Cardiac muscle cell (in vitro differentiated cells and primary cell): ENCODE measurements at regions not wholly inside any gene's neighbourhood (a gene's known extent, or its start where the extent isn't known, plus 50 kb on each side); places are given as distances from the start of the nearest gene placed in this dataset.
"Not testable (repeated sequence)": the region's sequence is repeated elsewhere in the genome, so short reads cannot be mapped to it uniquely, and the experiment has no call there.

Source experiments
- DNase-seq, 2 donors: peaks; one replicate each; pipeline versions ENCODE4 v3.0.0 to v3.0.0-alpha.2; 2010 to 2017; ENCODE audit warnings: low read depth in 1 of 2, low spot score in 1 of 2
- H3K27ac ChIP-seq: fragments of 200-600 bp; sonication (generic); 2 replicates; pipeline ENCODE4 v1.5.1; 2016
- H3K27me3 ChIP-seq: fragments of 200-600 bp; sonication (generic); 2 replicates; pipeline ENCODE4 v1.6.0; 2016; ENCODE audit warnings: control low read depth
- H3K36me3 ChIP-seq: fragments of 200-600 bp; sonication (generic); 2 replicates; pipeline ENCODE4 v1.5.1; 2016; ENCODE audit warnings: control low read depth
- H3K4me1 ChIP-seq: fragments of 200-600 bp; sonication (generic); 2 replicates; pipeline ENCODE4 v1.8.1; 2017; ENCODE audit warnings: low read depth, mild to moderate bottlenecking, mixed run types
- H3K4me3 ChIP-seq: fragments of 200-600 bp; sonication (generic); 2 replicates; pipeline ENCODE4 v1.5.1; 2016; ENCODE audit warnings: mild to moderate bottlenecking
- H3K9me3 ChIP-seq: fragments of 200-600 bp; sonication (generic); 2 replicates; pipeline ENCODE4 v1.5.1; 2017; ENCODE audit warnings: low read depth, mild to moderate bottlenecking, control low read depth
- TF ChIP-seq, protein P1 (sequence below): IDR thresholded peaks from 2 replicates; pipeline ENCODE4 v1.5.1; 2012; ENCODE audit warnings: low read depth, mild to moderate bottlenecking, low read length

DNA sequence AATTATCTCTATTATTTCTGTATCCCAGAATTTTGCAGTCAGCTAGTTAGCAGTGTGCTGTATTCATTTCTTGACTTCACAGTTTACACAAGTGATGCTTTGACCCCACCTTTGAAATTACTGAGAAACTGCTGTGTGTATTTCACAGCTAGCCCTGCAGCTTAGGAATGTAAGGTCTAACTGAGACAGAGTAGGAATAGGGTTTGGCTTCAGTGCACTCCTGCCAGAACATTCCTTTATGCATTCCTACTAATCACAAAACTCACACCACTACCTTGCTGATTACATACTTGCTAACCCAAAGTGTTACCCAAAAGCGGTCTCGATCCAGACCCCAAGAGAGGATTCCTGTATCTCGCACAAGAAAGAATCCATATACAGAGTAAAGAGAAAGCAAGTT is 551.8 kb downstream of the CDH9 start:
- Histone ChIP-seq H3K4me1 (no peaks in the 10 kb centered on the region), H3K4me3 (no peak overlapping the region), H3K27me3 (no peaks in the 10 kb centered on the region), H3K27ac (no peak overlapping the region), H3K36me3 (no peaks in the 10 kb centered on the region), H3K9me3 (no peaks in the 10 kb centered on the region)
- DNase-seq, result no peak
- TF ChIP-seq, protein P1, sequence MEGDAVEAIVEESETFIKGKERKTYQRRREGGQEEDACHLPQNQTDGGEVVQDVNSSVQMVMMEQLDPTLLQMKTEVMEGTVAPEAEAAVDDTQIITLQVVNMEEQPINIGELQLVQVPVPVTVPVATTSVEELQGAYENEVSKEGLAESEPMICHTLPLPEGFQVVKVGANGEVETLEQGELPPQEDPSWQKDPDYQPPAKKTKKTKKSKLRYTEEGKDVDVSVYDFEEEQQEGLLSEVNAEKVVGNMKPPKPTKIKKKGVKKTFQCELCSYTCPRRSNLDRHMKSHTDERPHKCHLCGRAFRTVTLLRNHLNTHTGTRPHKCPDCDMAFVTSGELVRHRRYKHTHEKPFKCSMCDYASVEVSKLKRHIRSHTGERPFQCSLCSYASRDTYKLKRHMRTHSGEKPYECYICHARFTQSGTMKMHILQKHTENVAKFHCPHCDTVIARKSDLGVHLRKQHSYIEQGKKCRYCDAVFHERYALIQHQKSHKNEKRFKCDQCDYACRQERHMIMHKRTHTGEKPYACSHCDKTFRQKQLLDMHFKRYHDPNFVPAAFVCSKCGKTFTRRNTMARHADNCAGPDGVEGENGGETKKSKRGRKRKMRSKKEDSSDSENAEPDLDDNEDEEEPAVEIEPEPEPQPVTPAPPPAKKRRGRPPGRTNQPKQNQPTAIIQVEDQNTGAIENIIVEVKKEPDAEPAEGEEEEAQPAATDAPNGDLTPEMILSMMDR, result no peak

DNA sequence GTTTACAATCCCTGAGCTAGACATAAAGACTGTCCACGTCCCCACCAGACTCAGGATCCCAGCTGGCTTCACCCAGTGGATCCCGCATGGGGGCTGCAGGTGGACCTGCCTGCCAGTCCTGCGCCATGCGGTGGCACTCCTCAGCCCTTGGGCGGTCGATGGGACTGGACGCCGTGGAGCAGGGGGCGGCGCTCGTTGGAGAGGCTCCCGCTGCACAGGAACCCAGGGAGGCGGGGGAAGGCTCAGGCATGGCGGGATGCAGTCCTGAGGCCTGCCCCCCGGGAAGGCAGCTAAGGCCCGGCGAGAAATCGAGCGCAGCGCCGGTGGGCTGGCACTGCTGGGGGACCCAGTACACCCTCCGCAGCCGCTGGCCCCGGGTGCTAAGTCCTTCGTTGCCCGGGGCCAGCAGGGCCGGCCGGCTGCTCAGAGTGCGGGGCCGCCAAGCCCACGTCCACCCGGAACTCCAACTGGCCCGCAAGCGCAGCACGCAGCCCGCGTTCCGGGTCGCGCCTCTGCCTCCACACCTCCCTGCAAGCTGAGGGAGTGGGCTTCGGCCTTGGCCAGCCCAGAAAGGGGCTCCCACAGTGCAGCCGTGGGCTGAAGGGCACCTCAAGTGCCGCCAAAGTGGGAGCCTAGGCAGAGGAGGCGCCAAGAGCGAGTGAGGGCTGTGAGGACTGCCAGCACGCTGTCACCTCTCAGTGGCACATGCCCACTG is 553.1 kb downstream of the CDH9 start:
- H3K4me3 ChIP-seq, DNase-seq, H3K9me3 ChIP-seq, H3K4me1 ChIP-seq, H3K27ac ChIP-seq, H3K27me3 ChIP-seq, H3K36me3 ChIP-seq: not testable (repeated sequence)

GRCh38 chr5:26482810-26483375 is 555.5 kb downstream of the CDH9 start:
- Histone ChIP-seq H3K4me1 (no peaks in the 10 kb centered on the region), H3K36me3 (no peaks in the 10 kb centered on the region), H3K9me3 (no peaks in the 10 kb centered on the region), H3K4me3 (no peak overlapping the region), H3K27ac (no peak overlapping the region), H3K27me3 (no peaks in the 10 kb centered on the region)
- peak in 1 of 2 donors; percentile 55 for DNase-seq
- TF ChIP-seq, protein P1, result no peak

GRCh38 chr5:26482076-26482809 is 556.1 kb downstream of the CDH9 start:
- TF ChIP-seq, protein P1, result no peak
- no peak for DNase-seq
- H3K27me3 ChIP-seq, result no peaks in the 10 kb centered on the region

GRCh38 chr5:26470439-26470838 is 567.9 kb downstream of the CDH9 start:
- H3K9me3 ChIP-seq, result no peaks in the 10 kb centered on the region
- DNase-seq, result no peak
- no peak overlapping the region for H3K27ac ChIP-seq
- no peak overlapping the region for H3K4me3 ChIP-seq
- H3K4me1 ChIP-seq, result no peaks in the 10 kb centered on the region
- TF ChIP-seq, protein P1, result no peak
- no peaks in the 10 kb centered on the region for H3K27me3 ChIP-seq
- no peaks in the 10 kb centered on the region for H3K36me3 ChIP-seq

More at GRCh38 chr5:26482076-26482809, 556.1 kb downstream of the CDH9 start:
- Histone ChIP-seq H3K4me1 (no peaks in the 10 kb centered on the region), H3K36me3 (no peaks in the 10 kb centered on the region), H3K4me3 (no peak overlapping the region), H3K9me3 (no peaks in the 10 kb centered on the region), H3K27ac (no peak overlapping the region)

GRCh38 chr5:26439121-26439520 is 599.3 kb downstream of the CDH9 start:
- no peak overlapping the region for H3K4me3 ChIP-seq
- no peak overlapping the region for H3K27ac ChIP-seq
- no peak for DNase-seq
- no peaks in the 10 kb centered on the region for H3K36me3 ChIP-seq
- H3K4me1 ChIP-seq, result no peaks in the 10 kb centered on the region
- TF ChIP-seq, protein P1, result no peak
- H3K27me3 ChIP-seq, result no peaks in the 10 kb centered on the region
- no peaks in the 10 kb centered on the region for H3K9me3 ChIP-seq
